ENCODE measurements at regions not wholly inside any gene's neighbourhood (a gene's known extent, or its start where the extent isn't known, plus 50 kb on each side); places are given as distances from the start of the nearest gene placed in this dataset.

GRCh38 chr16:61313931-61314330 lies 722.3 kb downstream of the CDH8 start:
- no peak for DNase-seq

GRCh38 chr16:61309386-61309785 lies 726.9 kb downstream of the CDH8 start:
- no peak for DNase-seq

- no peak for DNase-seq
Measured at GRCh38 chr16:61306204-61306603, 730.0 kb downstream of the CDH8 start.

DNA sequence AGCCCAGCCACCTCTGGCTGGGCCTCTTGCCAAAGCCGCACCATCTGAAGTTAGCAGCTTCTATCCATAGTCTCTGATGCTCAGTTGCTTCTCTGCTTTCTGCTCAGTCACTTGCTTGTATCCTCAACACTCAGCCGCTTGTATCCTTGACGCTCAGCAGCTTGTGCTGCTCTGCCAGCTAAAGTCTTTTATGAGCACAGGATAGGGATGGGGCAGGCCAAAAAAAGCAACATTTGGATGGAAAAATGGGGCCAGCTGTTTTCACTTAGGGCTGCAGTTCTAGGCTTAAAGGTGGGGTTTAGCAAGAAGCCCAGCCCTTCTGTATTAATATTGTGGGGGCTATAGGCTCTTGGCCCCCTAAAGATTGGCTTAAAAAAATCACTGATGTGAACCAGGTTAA lies 739.4 kb downstream of the CDH8 start:
- DNase-seq = no peak

- DNase-seq = no peak
Measured at GRCh38 chr16:61296305-61296704, 739.9 kb downstream of the CDH8 start.

DNA sequence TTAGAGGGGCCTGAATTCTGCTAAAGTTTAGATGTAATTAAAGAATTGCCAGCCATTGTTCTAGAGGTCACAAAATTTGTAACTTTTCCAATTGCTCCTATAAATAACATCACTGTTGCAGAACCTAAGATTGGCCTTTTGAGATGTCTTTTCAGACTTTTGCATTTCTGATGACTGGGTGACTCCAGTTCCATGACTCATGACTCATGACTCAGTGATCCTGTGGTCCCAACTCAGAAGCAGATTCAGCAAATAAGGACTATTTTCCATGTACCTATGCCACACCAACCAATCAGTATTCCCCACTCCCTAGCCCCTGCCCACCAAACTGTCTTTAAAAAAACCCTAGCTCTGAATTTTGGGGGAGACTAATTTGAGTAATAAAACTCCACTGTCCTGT lies 740.9 kb downstream of the CDH8 start:
- no peak for DNase-seq

DNA sequence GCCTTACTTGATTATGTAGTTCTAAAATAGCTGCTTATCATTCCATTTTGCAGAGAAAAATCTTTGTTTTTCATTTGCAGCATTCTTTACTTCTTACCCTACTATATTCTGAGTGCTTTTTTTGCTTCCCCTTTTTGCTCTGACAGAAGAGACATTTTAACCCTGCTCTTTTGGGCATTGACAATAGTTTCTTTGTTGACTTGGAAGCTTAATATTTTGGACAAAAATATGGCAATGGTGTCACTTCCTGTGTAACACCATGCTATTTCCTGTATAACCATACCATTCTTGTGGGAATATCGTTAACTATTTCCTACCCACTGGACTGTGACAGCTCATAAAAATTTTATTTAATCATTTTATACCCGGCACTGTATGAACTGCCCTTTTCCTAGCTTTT lies 747.1 kb downstream of the CDH8 start:
- DNase-seq = no peak

DNA sequence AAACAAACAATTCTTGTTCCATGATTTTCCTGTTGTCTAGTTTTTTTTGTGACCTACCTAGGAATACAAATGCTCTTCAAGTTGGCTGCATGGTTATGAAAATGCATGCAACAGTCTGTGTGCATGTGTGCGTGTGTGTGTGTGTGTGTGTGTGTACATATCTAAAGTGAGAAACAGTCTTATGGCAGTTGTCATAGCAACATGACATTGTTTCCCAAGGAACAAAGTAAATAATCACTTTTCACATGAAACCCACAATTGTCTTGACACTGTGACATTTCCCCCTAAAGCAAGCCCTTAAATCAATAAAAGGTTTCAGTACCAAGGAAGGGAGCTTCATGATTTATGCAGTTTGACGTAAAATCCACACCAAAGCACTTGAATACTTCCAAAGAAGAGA lies 758.4 kb downstream of the CDH8 start:
- no peak for DNase-seq

DNA sequence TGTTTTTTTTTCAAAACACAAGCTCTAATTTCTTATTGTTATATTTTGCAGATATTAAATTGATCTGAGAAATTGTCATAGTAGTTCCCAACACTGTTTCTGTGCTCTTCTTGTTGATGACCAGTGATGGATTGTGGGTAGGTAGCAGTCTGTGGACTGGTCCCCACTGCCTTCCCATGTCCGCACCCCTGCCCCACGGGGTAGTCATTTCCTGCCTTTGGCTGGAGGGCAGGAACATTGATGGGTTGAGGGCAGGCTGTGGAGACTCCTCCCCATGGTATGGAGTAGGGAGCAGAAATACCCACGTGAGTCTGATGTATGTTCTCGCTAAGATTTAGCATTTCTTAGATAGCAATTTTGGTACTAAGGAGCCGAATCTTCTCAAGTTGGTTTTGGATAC lies 762.0 kb downstream of the CDH8 start:
- no peak for DNase-seq

DNA sequence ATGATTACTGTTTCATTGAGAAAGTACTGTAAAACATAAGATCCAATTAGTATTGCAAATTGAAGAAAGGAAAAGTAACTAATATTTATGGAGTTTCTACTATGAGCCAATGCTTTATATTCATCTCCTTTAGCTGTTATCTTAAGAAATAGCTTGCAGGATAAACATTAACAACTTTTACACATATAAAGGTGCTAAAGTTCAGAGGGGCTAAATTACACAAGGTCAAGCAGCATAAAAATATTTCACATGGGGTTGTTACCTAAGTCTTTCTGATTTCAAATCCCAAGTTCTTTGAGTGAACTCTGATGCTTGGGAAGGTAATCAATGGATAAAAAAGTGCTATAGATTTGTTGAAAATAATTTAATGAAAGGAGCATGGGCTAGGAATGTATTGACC lies 765.5 kb downstream of the CDH8 start:
- no peak for DNase-seq

- no peak for DNase-seq
Measured at GRCh38 chr16:61263400-61263799, 772.8 kb downstream of the CDH8 start.

- DNase-seq = no peak
Measured at GRCh38 chr16:61261315-61261714, 774.9 kb downstream of the CDH8 start.

DNA sequence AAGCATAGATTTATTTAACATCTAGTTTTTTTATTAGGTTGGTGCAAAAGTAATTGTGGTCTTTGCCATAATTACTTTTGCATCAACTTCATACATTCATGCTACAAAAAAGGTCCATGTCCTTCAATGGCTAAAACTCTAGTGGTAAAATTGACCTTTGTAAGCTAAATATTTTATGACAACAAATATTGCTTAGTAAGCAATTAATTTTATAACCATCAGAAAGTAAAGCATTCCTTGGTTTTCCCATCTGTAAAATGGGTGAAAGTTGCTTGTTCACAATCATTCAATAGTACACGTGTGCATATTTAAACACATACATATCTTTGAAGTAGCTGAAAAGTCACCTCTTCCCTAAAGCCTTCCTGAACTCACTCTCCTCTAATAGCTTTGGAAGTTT lies 789.6 kb downstream of the CDH8 start:
- DNase-seq = no peak

DNA sequence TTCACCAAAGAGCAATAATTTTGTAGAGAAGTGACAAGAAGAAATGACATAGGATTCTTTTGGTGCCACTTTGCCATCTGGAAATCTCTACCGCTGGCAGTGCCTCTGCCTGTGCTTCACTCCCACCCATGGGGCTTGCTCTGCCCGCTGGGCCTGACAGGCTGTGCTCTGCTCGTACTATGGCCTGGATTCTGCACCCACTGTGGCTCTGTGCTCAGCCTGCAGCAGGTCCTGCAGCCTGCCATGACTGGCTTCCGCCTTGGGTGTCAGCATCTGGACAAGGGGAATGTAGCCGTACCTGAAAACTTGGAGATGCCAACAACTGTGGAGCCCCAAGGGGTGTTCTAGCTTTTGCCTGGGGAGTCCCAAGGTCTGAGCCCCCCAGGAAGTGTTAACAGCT lies 792.3 kb downstream of the CDH8 start:
- DNase-seq = no peak

GRCh38 chr16:61237884-61238485 lies 798.3 kb downstream of the CDH8 start:
- no peak for DNase-seq

- DNase-seq = no peak
Measured at GRCh38 chr16:61233713-61234112, 802.5 kb downstream of the CDH8 start.

DNA sequence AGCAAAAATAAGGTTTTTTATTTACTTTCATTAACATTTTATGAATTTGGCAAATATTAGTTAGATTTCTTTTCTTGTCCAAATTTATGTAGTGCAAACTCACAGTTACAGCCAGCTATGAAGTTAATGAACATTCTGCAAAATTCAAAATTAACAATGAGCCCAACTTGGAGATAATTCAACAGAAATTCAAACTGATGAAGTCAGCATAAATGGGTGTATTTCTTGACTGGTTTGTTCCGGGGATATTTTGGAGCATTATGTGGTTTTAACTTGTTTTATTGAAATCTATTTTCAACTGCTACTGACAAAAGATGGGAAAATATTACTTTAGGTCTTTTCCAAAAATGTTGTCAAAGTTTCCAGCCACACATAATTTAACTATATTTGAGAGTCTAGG lies 807.9 kb downstream of the CDH8 start:
- no peak for DNase-seq

- DNase-seq = no peak
Measured at GRCh38 chr16:61215605-61216004, 820.6 kb downstream of the CDH8 start.

GRCh38 chr16:61214780-61215179 lies 821.5 kb downstream of the CDH8 start:
- DNase-seq = no peak

GRCh38 chr16:61210076-61210475 lies 826.2 kb downstream of the CDH8 start:
- no peak for DNase-seq

- DNase-seq = no peak
Measured at GRCh38 chr16:61195006-61195405, 841.2 kb downstream of the CDH8 start.

GRCh38 chr16:61194573-61194972 lies 841.7 kb downstream of the CDH8 start:
- no peak for DNase-seq

DNA sequence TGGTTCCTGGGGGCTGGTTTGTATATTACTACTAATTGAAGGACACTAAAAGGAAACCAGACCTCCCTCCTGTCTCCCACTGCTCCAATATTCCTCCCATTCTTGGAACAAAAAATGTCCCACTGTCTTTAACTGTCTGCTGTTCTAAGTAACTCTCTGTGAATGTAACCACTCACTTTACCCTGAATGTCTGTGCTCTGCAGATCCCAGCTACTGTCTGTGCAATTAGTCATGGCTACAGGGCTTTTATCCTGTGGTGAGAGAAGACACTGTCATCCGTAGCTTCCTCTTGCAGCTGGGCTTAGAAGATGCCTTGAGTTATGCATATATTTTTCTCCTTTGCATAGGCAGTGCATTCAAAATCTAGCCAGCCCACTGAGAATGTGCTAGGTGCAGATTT lies 853.8 kb downstream of the CDH8 start:
- no peak for DNase-seq

GRCh38 chr16:61181982-61182381 lies 854.3 kb downstream of the CDH8 start:
- no peak for DNase-seq

DNA sequence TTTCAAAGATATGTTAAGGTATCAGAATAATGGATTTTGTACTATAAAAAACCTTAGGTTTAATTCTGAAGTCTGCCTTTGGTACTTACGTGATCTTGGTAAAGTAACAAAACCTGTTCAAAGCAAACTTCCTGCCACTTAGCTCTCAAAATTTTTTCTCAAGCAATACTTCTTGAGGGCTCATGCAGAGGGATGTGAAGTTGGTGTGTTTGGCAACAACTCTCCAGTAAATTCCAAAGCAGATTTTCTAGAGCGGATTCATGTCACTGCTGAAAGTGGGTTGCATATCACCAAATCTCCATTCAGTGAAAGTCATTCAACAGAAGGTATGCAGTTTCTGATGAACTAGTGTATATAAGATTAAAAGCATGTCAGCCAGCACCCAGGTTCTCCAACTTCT lies 856.7 kb downstream of the CDH8 start:
- DNase-seq = no peak

GRCh38 chr16:61165797-61166196 lies 870.4 kb downstream of the CDH8 start:
- no peak for DNase-seq
